GM06990 (cell line): ENCODE measurements at regions not wholly inside any gene's neighbourhood (a gene's known extent, or its start where the extent isn't known, plus 50 kb on each side); places are given as distances from the start of the nearest gene placed in this dataset.

Experiments used
- DNase-seq: peaks from one replicate; pipeline ENCODE4 v3.0.0-alpha.2; 2011; ENCODE audit not compliant: insufficient read length; ENCODE audit errors: extremely low read depth
- H3K27me3 ChIP-seq: replicated peaks from 2 replicates; pipeline ENCODE4 v1.6.0; 2011; ENCODE audit warnings: low read length; ENCODE audit not compliant: control insufficient read depth, insufficient read depth
- H3K36me3 ChIP-seq: 2 replicates; pipeline ENCODE4 v1.5.1; 2011; ENCODE audit warnings: low read length; ENCODE audit not compliant: control insufficient read depth, insufficient read depth
- H3K4me3 ChIP-seq: replicated peaks from 2 replicates; pipeline ENCODE4 v1.5.1; 2011; ENCODE audit warnings: low read depth, mild to moderate bottlenecking, control low read depth, low read length
- TF ChIP-seq, protein P1 (sequence below): IDR thresholded peaks from 2 replicates; pipeline ENCODE4 v1.5.1; 2011; ENCODE audit warnings: low read length, control low read depth, mild to moderate bottlenecking, inconsistent platforms; ENCODE audit not compliant: insufficient read depth, poor library complexity, severe bottlenecking

DNA sequence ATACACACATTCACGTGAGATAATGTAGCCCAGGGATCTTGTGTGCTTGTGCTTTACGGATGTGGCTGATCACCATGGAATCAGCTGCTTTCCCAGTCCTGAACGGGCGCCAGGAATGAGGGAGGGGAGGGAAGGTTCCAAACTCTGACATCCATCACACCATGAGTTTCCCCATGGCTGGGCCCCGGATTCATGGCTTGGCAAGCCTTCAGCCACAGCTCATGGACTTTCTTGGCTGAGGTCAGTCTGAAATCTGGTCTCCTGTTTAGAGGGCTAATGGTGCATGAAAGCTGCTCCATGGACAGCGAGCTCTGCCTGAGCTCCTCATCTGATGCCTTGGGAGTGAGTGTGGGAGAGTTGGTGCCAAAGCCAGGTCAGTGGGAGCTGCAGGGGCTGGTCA, 767.6 kb upstream of the EEF2KMT start:
- no peaks in the 10 kb centered on the region for H3K36me3 ChIP-seq
- no peak for DNase-seq
- H3K27me3 ChIP-seq = no peaks in the 10 kb centered on the region
- no peak overlapping the region for H3K4me3 ChIP-seq
- TF ChIP-seq, protein P1, sequence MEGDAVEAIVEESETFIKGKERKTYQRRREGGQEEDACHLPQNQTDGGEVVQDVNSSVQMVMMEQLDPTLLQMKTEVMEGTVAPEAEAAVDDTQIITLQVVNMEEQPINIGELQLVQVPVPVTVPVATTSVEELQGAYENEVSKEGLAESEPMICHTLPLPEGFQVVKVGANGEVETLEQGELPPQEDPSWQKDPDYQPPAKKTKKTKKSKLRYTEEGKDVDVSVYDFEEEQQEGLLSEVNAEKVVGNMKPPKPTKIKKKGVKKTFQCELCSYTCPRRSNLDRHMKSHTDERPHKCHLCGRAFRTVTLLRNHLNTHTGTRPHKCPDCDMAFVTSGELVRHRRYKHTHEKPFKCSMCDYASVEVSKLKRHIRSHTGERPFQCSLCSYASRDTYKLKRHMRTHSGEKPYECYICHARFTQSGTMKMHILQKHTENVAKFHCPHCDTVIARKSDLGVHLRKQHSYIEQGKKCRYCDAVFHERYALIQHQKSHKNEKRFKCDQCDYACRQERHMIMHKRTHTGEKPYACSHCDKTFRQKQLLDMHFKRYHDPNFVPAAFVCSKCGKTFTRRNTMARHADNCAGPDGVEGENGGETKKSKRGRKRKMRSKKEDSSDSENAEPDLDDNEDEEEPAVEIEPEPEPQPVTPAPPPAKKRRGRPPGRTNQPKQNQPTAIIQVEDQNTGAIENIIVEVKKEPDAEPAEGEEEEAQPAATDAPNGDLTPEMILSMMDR = no peak

DNA sequence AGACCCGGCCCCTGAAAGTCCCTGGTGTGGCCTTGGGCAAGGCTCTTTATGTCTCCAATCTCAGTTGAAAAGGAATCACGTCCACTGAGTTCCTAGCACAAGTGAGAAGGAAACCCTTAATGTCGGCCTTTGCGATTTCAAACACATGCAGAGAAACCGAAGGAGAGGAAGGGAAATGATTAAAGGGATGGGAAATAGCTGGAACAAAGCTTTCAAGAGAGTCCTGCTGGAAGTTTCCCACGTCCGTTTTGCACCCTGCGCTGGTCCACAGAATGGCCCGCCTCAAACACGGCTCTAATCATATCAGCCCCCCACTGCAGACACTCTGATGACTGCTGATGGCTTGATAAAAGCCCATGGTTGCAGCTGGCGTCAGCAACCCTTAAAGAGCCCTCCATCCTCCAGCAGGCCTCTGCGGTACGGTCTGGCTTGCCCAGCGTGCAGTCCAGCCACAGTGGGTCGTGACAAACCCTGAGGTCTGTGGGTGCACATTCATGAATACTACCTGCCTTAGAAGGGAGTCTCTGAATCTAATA, 765.5 kb upstream of the EEF2KMT start:
- TF ChIP-seq, protein P1 = no peak
- H3K4me3 ChIP-seq = no peak overlapping the region
- no peak for DNase-seq
- H3K27me3 ChIP-seq = no peaks in the 10 kb centered on the region
- H3K36me3 ChIP-seq = no peaks in the 10 kb centered on the region

DNA sequence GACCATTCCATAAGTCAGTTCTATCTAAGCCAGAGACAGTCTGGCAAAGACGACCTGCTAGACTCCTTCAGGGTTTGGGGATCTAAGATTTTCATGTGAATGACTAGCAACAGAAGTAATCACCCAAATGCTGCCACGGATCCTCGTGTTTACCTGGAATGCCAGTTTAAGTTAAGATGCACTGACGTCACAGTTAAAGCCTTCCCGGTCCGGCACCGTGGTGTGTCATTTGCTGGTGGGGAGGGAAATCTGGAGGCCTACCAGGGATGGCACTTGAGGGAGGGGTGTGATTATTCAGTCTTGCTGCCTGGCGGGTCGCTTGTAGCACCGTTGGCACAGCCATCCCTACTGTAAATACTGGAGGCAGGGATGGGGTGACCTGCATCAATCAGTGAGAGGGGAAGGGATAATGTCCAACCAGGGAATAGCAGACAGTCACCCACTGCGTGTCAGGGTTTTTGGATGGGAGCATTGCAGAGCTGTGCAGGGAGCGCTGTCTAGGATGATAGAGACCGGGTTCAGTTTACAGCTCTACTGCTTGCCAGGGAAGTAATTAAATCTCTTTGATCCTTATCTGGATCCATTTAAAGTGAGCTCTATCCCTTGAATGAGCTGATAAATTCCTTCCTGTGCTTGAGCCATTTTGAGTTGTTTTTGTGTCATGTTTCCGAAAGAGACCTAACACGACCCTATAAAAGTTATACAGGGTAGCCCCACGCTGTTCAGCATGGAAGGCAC, 764.7 kb upstream of the EEF2KMT start:
- no peak for DNase-seq
- TF ChIP-seq, protein P1 = no peak
- H3K36me3 ChIP-seq = no peaks in the 10 kb centered on the region
- H3K27me3 ChIP-seq = no peaks in the 10 kb centered on the region
- H3K4me3 ChIP-seq = no peak overlapping the region

DNA sequence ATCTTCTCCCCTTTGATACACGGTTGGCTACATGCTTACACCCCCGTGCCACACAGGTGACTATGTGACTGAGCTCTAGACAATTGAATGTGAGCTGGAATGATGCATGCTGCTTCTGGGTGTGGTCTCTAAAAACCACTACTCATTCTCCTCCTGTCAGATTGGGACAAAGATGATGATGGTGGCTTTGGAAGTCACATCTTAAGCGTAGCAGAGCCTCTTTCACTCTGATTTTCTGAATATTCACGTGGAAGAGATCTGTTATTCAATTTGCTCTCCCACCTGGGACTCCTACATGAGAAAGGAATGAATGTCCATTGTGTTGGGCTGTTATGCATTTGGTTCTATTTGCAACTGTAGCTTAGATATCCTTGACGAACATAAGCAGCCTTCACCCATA, 763.6 kb upstream of the EEF2KMT start:
- Histone ChIP-seq H3K36me3 (no peaks in the 10 kb centered on the region), H3K27me3 (no peaks in the 10 kb centered on the region), H3K4me3 (no peak overlapping the region)
- TF ChIP-seq, protein P1 = no peak
- DNase-seq = no peak

DNA sequence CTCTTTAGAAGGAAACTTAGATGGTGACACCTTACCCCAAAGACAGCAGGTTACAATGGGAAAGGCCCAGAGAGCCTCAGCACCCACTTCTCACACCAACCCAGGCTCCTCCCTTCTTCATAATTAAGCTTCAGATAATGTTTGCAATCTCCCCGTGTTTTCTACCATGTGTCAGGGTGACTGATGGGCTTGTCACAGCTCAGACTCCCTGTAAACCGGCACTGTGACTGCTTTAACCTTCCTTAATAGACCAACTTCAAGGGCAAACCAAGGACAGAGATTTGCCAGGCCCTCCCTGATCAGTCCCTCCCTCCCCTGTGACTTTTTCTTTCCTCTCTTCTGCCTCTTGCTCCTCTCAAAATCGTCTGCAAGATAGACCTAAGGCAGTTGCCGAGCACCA, 760.6 kb upstream of the EEF2KMT start:
- Histone ChIP-seq H3K4me3 (no peak overlapping the region), H3K36me3 (no peaks in the 10 kb centered on the region), H3K27me3 (no peaks in the 10 kb centered on the region)
- TF ChIP-seq, protein P1 = no peak
- no peak for DNase-seq
